ENCODE measurements at regions not wholly inside any gene's neighbourhood (a gene's known extent, or its start where the extent isn't known, plus 50 kb on each side); places are given as distances from the start of the nearest gene placed in this dataset.

DNA sequence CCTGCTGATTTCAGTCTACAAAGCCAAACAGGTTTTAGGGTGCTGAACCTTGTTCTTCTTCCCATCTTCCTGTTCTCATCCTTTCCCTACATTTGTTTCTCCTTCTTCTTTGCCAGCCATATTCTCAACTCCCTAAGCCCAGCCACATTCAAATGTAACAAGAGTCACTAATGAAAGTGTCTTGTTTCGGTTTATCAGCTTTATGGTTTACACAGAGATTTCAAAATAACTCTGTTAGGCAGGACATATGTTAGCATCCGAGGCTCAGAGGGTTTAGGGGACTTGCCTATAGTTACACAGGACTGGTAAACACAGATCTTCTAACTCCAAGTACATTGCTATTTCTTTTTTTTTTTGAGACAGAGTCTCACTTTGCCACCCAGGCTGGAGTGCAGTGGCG is 61.3 kb downstream of the NDUFS5 start:
- H3K36me3 ChIP-seq (ENCODE audit: control insufficient read depth, insufficient read depth, low read length), result no peaks in the 10 kb centered on the region
- 0 out of 2 replicates have a peak, but pooled peaks cover 8% of the 10 kb centered on the region for H4K20me1 ChIP-seq (replicated peaks; ENCODE audit: control insufficient read depth, insufficient read depth, low read length)
- no peak overlapping the region for H3K27ac ChIP-seq (ENCODE audit: extremely low read depth, low read depth, low read length)
- H3K9ac ChIP-seq (ENCODE audit: insufficient read depth in 1 of 2, low read depth in 2 of 2, low read length in 2 of 2), result no peak overlapping the region; a peak in 1 of 4 replicates
- ChIA-PET POLR2A (no interaction called here), CTCF (ENCODE audit: low intra/inter-chr PET ratio) (no interaction called here)
- H3K4me1 ChIP-seq (replicated peaks in 1 of 2; ENCODE audit: control insufficient read depth in 2 of 2, insufficient read depth in 2 of 2, low read length in 2 of 2), result peaks cover 2 to 4% of the 10 kb centered on the region in 2 experiments; a peak in 3 of 5 replicates
- 14% methylated on average over 2 of the region's 3 CpGs for WGBS (ENCODE audit: insufficient coverage, low coverage, missing lambda C conversion rate)
- H3K79me2 ChIP-seq (ENCODE audit: control insufficient read depth, insufficient read depth, low read length), result no peaks in the 10 kb centered on the region
- no TSS peak for BruUV-seq (replicated peaks)
- ATAC-seq, result no peak
- intact Hi-C loops (cut with micrococcal nuclease), result loop anchor here (5.0 kb wide), 1 partner anchor 230 kb away; the partner anchor contains the start of gene RRAGC
- no peak for TF ChIP-seq CSDE1 (IDR thresholded peaks at IDR 0.05)
- no peak for TF ChIP-seq DNMT1 (IDR thresholded peaks at IDR 0.05)
- no peak for TF ChIP-seq SRSF9 (IDR thresholded peaks at IDR 0.05; ENCODE audit: borderline replicate concordance, low read depth, low read length)
- TF ChIP-seq MEIS2 (IDR thresholded peaks at IDR 0.05; ENCODE audit: partially characterized antibody), result no peak
- no peak for TF ChIP-seq GATA2 (CRISPR knock-in tag; IDR thresholded peaks at IDR 0.05)
- TF ChIP-seq, protein P1, sequence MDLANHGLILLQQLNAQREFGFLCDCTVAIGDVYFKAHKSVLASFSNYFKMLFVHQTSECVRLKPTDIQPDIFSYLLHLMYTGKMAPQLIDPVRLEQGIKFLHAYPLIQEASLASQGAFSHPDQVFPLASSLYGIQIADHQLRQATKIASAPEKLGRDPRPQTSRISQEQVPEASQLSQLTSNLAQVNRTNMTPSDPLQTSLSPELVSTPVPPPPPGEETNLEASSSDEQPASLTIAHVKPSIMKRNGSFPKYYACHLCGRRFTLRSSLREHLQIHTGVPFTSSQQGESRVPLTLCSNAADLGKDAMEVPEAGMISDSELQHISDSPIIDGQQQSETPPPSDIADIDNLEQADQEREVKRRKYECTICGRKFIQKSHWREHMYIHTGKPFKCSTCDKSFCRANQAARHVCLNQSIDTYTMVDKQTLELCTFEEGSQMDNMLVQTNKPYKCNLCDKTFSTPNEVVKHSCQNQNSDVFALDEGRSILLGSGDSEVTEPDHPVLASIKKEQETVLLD (IDR thresholded peaks at IDR 0.05), result no peak
- no peak for TF ChIP-seq U2AF2 (optimal IDR thresholded peaks at IDR 0.05; ENCODE audit: low read depth, low read length)
- TF ChIP-seq NCOA4 (IDR thresholded peaks at IDR 0.05; ENCODE audit: partially characterized antibody), result no peak
- no peak for TF ChIP-seq RHOXF2B (CRISPR knock-in tag; conservative IDR thresholded peaks at IDR 0.05)
- no peak for TF ChIP-seq HEY1 (CRISPR knock-in tag; IDR thresholded peaks at IDR 0.05; ENCODE audit: borderline replicate concordance)
- TF ChIP-seq GABPB1 (CRISPR knock-in tag; IDR thresholded peaks at IDR 0.05), result no peak
- no peak for TF ChIP-seq L3MBTL2 (IDR thresholded peaks at IDR 0.05)
- no peak for TF ChIP-seq ZNF316 (IDR thresholded peaks at IDR 0.05)
- TF ChIP-seq MECOM (CRISPR knock-in tag; IDR thresholded peaks at IDR 0.05), result no peak
- TF ChIP-seq FOXJ3 (CRISPR knock-in tag; IDR thresholded peaks at IDR 0.05), result no peak
- no peak for TF ChIP-seq FOXO4 (CRISPR knock-in tag; IDR thresholded peaks at IDR 0.05)
- TF ChIP-seq PCBP2 (IDR thresholded peaks at IDR 0.05; ENCODE audit: low read depth, low read length, poor library complexity, severe bottlenecking), result no peak
- TF ChIP-seq HNRNPLL (IDR thresholded peaks at IDR 0.05; ENCODE audit: low read depth, low read length, poor library complexity, severe bottlenecking), result no peak
- no peak for TF ChIP-seq ATF2 (CRISPR knock-in tag; IDR thresholded peaks at IDR 0.05)
- no peaks in the 10 kb centered on the region for H3K9me1 ChIP-seq (ENCODE audit: control insufficient read depth, insufficient read depth, low read length)
- in situ Hi-C loops (cut with MboI), result no loop called here
- no peak overlapping the region for H2AFZ ChIP-seq (ENCODE audit: low read depth, low read length)
- peaks cover 18% of the 10 kb centered on the region in 2 experiments for H3K27me3 ChIP-seq (ENCODE audit: control insufficient read depth in 2 of 2, insufficient read depth in 2 of 2, low read length in 2 of 2)
- no peaks in the 10 kb centered on the region for H3K9me3 ChIP-seq (replicated peaks; ENCODE audit: control insufficient read depth, insufficient read depth, low read depth, low read length)
- no peak for DNase-seq (ENCODE audit: extremely low read depth in 1 of 4, low spot score in 3 of 4)
- H3K4me2 ChIP-seq (ENCODE audit: insufficient read depth, low read length), result no peak overlapping the region
- FAIRE-seq, result no peak
- no peak overlapping the region for H3K4me3 ChIP-seq
